ENCODE measurements at regions not wholly inside any gene's neighbourhood (a gene's known extent, or its start where the extent isn't known, plus 50 kb on each side); places are given as distances from the start of the nearest gene placed in this dataset.

DNA sequence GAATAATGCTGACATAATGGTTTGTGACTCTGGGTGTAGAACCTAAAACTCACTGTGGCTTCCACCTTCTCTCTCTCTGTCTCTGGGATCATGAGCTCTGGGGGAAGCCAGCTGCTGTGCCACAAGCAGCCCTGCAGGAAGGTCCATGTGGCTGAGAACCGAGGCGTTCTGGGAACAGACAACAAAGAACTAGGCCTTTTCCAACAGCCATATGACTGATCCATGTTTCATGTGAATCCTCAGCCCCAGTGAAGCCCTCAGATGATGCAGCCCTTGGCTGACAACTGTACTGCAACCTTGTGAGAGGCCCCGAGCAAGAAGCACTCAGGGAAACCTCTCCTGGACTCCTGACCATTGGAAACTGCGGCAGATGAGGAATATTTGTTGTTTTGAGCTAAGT, 56.6 kb downstream of the HLA-G start:
- DNase-seq (ENCODE audit: low read depth), result no peak

DNA sequence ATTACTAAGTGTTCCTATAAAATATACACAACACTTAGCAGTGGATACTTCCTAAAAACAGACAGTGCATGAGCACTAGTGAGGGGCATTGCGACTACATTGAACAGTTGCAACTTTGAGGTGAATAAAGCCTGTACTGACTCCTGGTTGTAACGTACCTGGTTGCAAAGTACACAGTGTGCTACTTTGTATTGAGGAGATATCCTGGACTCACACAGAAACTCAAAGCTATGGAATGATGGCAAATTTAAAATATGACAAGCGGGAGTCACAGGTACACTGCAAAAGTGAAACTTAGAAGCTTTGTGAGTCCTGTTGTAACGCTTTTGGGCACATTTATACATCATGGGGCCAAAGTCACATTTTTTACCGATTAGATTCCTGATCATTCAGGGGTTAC, 55.6 kb upstream of the HLA-A start:
- DNase-seq (ENCODE audit: low read depth), result no peak

DNA sequence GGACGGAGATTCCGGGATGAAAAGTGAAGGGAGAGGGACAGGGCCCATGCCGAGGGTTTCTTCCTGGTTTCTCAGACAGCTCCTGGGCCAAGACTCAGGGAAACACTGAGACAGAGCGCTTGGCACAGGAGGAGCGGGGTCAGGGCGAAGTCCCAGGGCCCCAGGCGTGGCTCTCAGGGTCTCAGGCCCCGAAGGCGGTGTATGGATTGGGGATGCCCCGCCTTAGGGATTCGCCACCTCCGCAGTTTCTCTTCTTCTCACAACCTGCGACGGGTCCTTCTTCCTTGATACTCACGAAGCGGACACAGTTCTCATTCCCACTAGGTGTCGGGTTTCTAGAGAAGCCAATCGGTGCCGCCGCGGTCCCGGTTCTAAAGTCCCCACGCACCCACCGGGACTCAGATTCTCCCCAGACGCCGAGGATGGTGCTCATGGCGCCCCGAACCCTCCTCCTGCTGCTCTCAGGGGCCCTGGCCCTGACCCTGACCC, 55.0 kb upstream of the HLA-A start:
- DNase-seq (ENCODE audit: low read depth), result no peak

DNA sequence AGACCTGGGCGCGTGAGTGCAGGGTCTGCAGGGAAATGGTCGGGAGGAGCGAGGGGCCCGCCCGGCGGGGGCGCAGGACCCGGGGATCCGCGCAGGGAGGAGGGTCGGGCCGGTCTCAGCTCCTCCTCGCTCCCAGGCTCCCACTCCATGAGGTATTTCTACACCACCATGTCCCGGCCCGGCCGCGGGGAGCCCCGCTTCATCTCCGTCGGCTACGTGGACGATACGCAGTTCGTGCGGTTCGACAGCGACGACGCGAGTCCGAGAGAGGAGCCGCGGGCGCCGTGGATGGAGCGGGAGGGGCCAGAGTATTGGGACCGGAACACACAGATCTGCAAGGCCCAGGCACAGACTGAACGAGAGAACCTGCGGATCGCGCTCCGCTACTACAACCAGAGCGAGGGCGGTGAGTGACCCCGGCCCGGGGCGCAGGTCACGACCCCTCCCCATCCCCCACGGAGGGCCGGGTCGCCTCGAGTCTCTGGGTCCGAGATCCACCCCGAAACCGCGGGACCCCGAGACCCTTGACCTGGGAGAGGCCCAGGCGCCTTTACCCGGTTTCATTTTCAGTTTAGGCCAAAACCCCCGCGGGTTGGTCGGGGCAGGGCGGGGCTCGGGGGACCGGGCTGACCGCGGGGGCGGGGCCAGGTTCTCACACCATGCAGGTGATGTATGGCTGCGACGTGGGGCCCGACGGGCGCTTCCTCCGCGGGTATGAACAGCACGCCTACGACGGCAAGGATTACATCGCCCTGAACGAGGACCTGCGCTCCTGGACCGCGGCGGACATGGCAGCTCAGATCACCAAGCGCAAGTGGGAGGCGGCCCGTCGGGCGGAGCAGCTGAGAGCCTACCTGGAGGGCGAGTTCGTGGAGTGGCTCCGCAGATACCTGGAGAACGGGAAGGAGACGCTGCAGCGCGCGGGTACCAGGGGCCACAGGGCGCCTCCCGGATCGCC, 54.2 kb upstream of the HLA-A start:
- peak; percentile 4 for DNase-seq (ENCODE audit: low read depth)
